SK-N-SH treated with all-trans-retinoic acid at 6 μM for 48 hours (cell line): ENCODE measurements at regions not wholly inside any gene's neighbourhood (a gene's known extent, or its start where the extent isn't known, plus 50 kb on each side); places are given as distances from the start of the nearest gene placed in this dataset.
A peak's percentile ranks its signal among the peaks of the same experiment; 100 is the strongest.

ENCODE experiments used
- ATAC-seq: fragments of 200-7000 bp; cut with Tn5 transposase; 3 replicates; pipeline ENCODE4 v1.9.1; 2020; ENCODE audit warnings: mild to moderate bottlenecking, moderate library complexity
- ARNTL ChIP-seq: fragments of 450-650 bp; formaldehyde crosslinking; IDR thresholded peaks from 2 replicates; pipeline ENCODE4 v1.5.0; 2020; ENCODE audit warnings: low read depth, mild to moderate bottlenecking, moderate library complexity, borderline replicate concordance
- BACH2 ChIP-seq: fragments of 250-450 bp; sonication (Bioruptor Pico); IDR thresholded peaks from 2 replicates; pipeline ENCODE4 v1.9.0; 2021; ENCODE audit warnings: mild to moderate bottlenecking, borderline replicate concordance
- CSDC2 ChIP-seq: fragments of 250-450 bp; sonication (Bioruptor Pico); IDR thresholded peaks from 2 replicates; pipeline ENCODE4 v1.5.0; 2020; ENCODE audit warnings: mild to moderate bottlenecking, moderate library complexity
- CSRNP3 ChIP-seq: fragments of 250-450 bp; sonication (Bioruptor Pico); IDR thresholded peaks from 2 replicates; pipeline ENCODE4 v1.5.1; 2021; ENCODE audit warnings: mild to moderate bottlenecking, moderate library complexity
- ESRRG ChIP-seq: fragments of 250-450 bp; sonication (Bioruptor Pico); IDR thresholded peaks from 2 replicates; pipeline ENCODE4 v1.6.1; 2021; ENCODE audit warnings: mild to moderate bottlenecking
- GLIS3 ChIP-seq: fragments of 250-450 bp; sonication (Bioruptor Pico); IDR thresholded peaks from 2 replicates; pipeline ENCODE4 v1.5.0; 2020; ENCODE audit warnings: mild to moderate bottlenecking, moderate library complexity
- ISL1 ChIP-seq: fragments of 250-450 bp; sonication (Bioruptor Pico); IDR thresholded peaks from 2 replicates; pipeline ENCODE4 v2.1.2; 2022; ENCODE audit warnings: mild to moderate bottlenecking, moderate library complexity
- OSR1 ChIP-seq: fragments of 250-450 bp; sonication (Bioruptor Pico); IDR thresholded peaks from 2 replicates; pipeline ENCODE4 v1.8.0; 2022; ENCODE audit warnings: moderate library complexity, mild to moderate bottlenecking, inconsistent platforms
- RARB ChIP-seq: fragments of 250-450 bp; sonication (Bioruptor Pico); IDR thresholded peaks from 2 replicates; pipeline ENCODE4 v1.8.0; 2021; ENCODE audit warnings: mild to moderate bottlenecking, moderate library complexity
- SNAI2 ChIP-seq: fragments of 250-450 bp; sonication (Bioruptor Pico); IDR thresholded peaks from 2 replicates; pipeline ENCODE4 v1.5.0; 2020; ENCODE audit warnings: mild to moderate bottlenecking, moderate library complexity
- TCF4 ChIP-seq: fragments of 250-450 bp; sonication (Bioruptor Pico); IDR thresholded peaks from 2 replicates; pipeline ENCODE4 v1.8.0; 2021; ENCODE audit warnings: mild to moderate bottlenecking, moderate library complexity, borderline replicate concordance
- TOX ChIP-seq: fragments of 250-450 bp; sonication (Bioruptor Pico); IDR thresholded peaks from 2 replicates; pipeline ENCODE4 v1.8.0; 2021; ENCODE audit warnings: mild to moderate bottlenecking, moderate library complexity, borderline replicate concordance
- TSHZ2 ChIP-seq: fragments of 250-450 bp; sonication (Bioruptor Pico); IDR thresholded peaks from 2 replicates; pipeline ENCODE4 v1.5.0; 2020; ENCODE audit warnings: mild to moderate bottlenecking, moderate library complexity
- ZC3H10 ChIP-seq: fragments of 250-450 bp; sonication (Bioruptor Pico); IDR thresholded peaks from 2 replicates; pipeline ENCODE4 v1.5.1; 2021; ENCODE audit warnings: mild to moderate bottlenecking, moderate library complexity
- ZFP3 ChIP-seq: fragments of 250-450 bp; sonication (Bioruptor Pico); IDR thresholded peaks from 2 replicates; pipeline ENCODE4 v1.5.0; 2020; ENCODE audit warnings: mild to moderate bottlenecking, moderate library complexity
- ZFP30 ChIP-seq: fragments of 450-650 bp; formaldehyde crosslinking; IDR thresholded peaks from 2 replicates; pipeline ENCODE4 v1.5.0; 2022; ENCODE audit warnings: mild to moderate bottlenecking, moderate library complexity
- ZNF565 ChIP-seq: fragments of 450-650 bp; formaldehyde crosslinking; conservative IDR thresholded peaks from 2 replicates; pipeline ENCODE4 v1.5.0; 2020; ENCODE audit warnings: low read depth, mild to moderate bottlenecking, moderate library complexity
- ZNF8 ChIP-seq: fragments of 450-650 bp; formaldehyde crosslinking; IDR thresholded peaks from 2 replicates; pipeline ENCODE4 v1.5.0; 2020; ENCODE audit warnings: mild to moderate bottlenecking, moderate library complexity
- TF ChIP-seq, protein P1 (sequence below): fragments of 250-450 bp; sonication (Bioruptor Pico); IDR thresholded peaks from 2 replicates; pipeline ENCODE4 v1.8.0; 2020; ENCODE audit warnings: mild to moderate bottlenecking, moderate library complexity, borderline replicate concordance
- TF ChIP-seq, protein P2 (sequence below): fragments of 250-450 bp; sonication (Bioruptor Pico); IDR thresholded peaks from 2 replicates; pipeline ENCODE4 v1.5.1; 2020; ENCODE audit warnings: low read depth, mild to moderate bottlenecking, moderate library complexity

DNA sequence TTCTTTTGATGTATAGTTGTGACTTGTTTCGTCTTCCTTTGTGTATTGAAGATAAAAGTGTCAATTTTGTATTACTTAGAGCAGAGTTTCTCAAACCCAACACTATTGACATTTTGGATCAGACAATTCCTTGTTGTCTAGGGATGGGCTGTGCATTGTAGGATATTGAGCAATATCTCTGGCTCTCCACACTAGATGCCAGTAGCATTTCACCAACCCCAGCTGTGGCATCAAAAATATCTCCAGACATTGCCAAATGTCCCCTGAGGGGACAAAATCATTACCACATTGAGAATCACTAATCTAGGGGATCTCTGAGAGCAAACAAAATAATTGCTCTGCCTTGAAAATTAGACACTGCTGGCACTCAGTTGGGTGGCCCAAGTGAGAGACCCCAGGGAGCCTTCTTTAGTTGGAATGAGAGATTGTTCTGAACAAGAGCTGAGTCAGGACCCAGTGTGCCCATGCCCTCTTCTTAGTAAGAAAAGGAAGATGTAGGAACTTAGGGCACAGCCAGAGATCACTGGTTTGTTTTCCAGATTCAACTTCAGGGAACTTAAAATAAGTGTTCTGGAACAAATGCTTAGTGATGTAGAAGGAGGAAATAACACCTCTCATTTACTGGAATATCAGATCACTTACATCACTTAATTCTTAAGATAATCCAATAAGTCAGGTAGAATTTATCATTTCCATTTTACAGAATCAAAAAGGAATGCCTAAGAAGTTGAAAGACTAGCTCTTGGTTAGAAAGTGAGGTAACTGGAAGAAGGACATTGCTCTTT is 466.6 kb upstream of the TNP1 start:
- no peak for ATAC-seq
- TF ChIP-seq ZNF565 (CRISPR knock-in tag) = no peak
- TF ChIP-seq ISL1 (CRISPR knock-in tag) = peak; percentile 44; the same call in 1 of the 2 replicates
- TF ChIP-seq ESRRG = no peak

- no peak for ATAC-seq
- no peak for TF ChIP-seq TOX (CRISPR knock-in tag)
- no peak for TF ChIP-seq ZNF8 (CRISPR knock-in tag)
- TF ChIP-seq, all 23 proteins: peak for 0
Measured at GRCh38 chr2:217325816-217326215, 466.0 kb upstream of the TNP1 start.

DNA sequence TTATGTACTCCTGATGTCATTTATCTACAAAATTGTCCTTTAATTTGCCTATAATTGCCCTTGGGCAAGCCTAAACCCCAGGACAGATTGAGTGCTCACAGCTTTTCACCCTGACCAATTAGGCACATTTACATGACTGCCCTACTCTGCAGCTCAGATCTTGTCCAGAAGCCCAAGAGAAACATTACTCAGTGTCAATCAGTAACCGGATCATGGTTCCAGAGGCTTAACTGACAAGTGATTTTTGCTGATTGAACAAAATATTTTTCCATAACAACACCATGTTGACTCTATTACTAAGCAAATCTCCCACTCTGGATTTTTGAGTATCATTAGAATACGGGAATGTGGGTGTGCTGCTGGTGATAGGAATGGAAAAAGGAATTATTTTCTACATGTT is 465.4 kb upstream of the TNP1 start:
- ATAC-seq = no peak
- no peak for TF ChIP-seq ARNTL

GRCh38 chr2:217316743-217317142 is 456.9 kb upstream of the TNP1 start:
- ATAC-seq = peak; percentile 28; the same call in 1 of the 3 replicates
- TF ChIP-seq, protein P1, sequence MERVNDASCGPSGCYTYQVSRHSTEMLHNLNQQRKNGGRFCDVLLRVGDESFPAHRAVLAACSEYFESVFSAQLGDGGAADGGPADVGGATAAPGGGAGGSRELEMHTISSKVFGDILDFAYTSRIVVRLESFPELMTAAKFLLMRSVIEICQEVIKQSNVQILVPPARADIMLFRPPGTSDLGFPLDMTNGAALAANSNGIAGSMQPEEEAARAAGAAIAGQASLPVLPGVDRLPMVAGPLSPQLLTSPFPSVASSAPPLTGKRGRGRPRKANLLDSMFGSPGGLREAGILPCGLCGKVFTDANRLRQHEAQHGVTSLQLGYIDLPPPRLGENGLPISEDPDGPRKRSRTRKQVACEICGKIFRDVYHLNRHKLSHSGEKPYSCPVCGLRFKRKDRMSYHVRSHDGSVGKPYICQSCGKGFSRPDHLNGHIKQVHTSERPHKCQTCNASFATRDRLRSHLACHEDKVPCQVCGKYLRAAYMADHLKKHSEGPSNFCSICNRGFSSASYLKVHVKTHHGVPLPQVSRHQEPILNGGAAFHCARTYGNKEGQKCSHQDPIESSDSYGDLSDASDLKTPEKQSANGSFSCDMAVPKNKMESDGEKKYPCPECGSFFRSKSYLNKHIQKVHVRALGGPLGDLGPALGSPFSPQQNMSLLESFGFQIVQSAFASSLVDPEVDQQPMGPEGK (CRISPR knock-in tag) = no peak
- TF ChIP-seq TCF4 (CRISPR knock-in tag) (no peak), ZC3H10 (CRISPR knock-in tag) (no peak)

DNA sequence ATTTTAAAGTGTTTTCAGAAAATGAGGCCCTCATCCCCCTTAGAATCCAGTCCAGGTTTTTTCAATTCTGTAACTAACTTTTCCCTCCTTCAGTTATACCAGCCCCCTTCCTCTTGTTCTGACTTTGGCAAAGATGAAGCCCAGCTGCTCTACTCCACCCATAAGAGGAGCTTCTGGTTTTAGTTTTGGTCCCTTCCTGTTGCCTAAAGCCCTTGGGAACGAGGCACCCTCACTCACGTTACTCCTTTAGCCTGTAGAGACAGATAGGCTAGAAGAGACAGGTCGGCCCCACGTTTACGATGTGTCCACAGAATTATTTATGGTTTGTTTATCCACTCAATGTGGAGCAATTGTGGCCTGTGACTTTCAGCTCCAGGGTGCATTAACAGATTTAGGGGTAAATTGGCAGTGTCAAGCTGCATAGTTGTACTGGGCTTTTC is 454.2 kb upstream of the TNP1 start:
- no peak for TF ChIP-seq ZC3H10 (CRISPR knock-in tag)
- no peak for TF ChIP-seq TOX (CRISPR knock-in tag)
- no peak for TF ChIP-seq ESRRG
- no peak for TF ChIP-seq ZFP3 (CRISPR knock-in tag)
- no peak for TF ChIP-seq ARNTL
- TF ChIP-seq ZFP30 (CRISPR knock-in tag) = no peak
- no peak for TF ChIP-seq BACH2
- TF ChIP-seq GLIS3 (CRISPR knock-in tag) = no peak
- no peak for TF ChIP-seq OSR1 (CRISPR knock-in tag)
- no peak for TF ChIP-seq CSDC2 (CRISPR knock-in tag)
- TF ChIP-seq ZNF8 (CRISPR knock-in tag) = no peak
- TF ChIP-seq TSHZ2 (CRISPR knock-in tag) = no peak
- TF ChIP-seq ZNF565 (CRISPR knock-in tag) = no peak
- TF ChIP-seq RARB (CRISPR knock-in tag) = no peak
- no peak for TF ChIP-seq ISL1 (CRISPR knock-in tag)
- TF ChIP-seq, protein P2, sequence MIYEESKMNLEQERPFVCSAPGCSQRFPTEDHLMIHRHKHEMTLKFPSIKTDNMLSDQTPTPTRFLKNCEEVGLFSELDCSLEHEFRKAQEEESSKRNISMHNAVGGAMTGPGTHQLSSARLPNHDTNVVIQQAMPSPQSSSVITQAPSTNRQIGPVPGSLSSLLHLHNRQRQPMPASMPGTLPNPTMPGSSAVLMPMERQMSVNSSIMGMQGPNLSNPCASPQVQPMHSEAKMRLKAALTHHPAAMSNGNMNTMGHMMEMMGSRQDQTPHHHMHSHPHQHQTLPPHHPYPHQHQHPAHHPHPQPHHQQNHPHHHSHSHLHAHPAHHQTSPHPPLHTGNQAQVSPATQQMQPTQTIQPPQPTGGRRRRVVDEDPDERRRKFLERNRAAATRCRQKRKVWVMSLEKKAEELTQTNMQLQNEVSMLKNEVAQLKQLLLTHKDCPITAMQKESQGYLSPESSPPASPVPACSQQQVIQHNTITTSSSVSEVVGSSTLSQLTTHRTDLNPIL = no peak
- TF ChIP-seq CSRNP3 (CRISPR knock-in tag) = no peak
- no peak for TF ChIP-seq SNAI2
- no peak for TF ChIP-seq TCF4 (CRISPR knock-in tag)

More for the DNA sequence above, 454.2 kb upstream of the TNP1 start:
- no peak for ATAC-seq
